ENCODE measurements at regions not wholly inside any gene's neighbourhood (a gene's known extent, or its start where the extent isn't known, plus 50 kb on each side); places are given as distances from the start of the nearest gene placed in this dataset.

GRCh38 chr3:106533788-106534160, 665.0 kb upstream of the CBLB start:
- intact Hi-C loops (cut with DNase I), result no loop called here
- ATAC-seq (no peak), DNase-seq (no peak)
- no peaks in the 10 kb centered on the region for H3K27me3 ChIP-seq (ENCODE audit: insufficient read depth in 3 of 3, low read length in 2 of 3)
- H3K4me3 ChIP-seq, result no peak overlapping the region
- H3K36me3 ChIP-seq (ENCODE audit: insufficient read depth in 1 of 2, low read depth in 1 of 2), result no peaks in the 10 kb centered on the region
- no peaks in the 10 kb centered on the region for H3K4me1 ChIP-seq
- no peaks in the 10 kb centered on the region for H3K9me3 ChIP-seq
- TF ChIP-seq CTCF (IDR thresholded peaks at IDR 0.05), result no peak
- H3K27ac ChIP-seq, result no peak overlapping the region

- ATAC-seq (no peak), DNase-seq (no peak)
- H3K4me3 ChIP-seq, result no peak overlapping the region
- no peaks in the 10 kb centered on the region for H3K4me1 ChIP-seq
- no peak overlapping the region for H3K27ac ChIP-seq
- TF ChIP-seq CTCF (IDR thresholded peaks at IDR 0.05), result no peak
- no peaks in the 10 kb centered on the region for H3K9me3 ChIP-seq
- intact Hi-C loops (cut with DNase I), result no loop called here
- 90 to 95% (median 94%) methylated on average over 9 of the region's 9 CpGs for WGBS, 3 donors
- H3K27me3 ChIP-seq (ENCODE audit: insufficient read depth in 3 of 3, low read length in 2 of 3), result no peaks in the 10 kb centered on the region
- no peaks in the 10 kb centered on the region for H3K36me3 ChIP-seq (ENCODE audit: insufficient read depth in 1 of 2, low read depth in 1 of 2)
Observed at GRCh38 chr3:106534206-106534605, 665.4 kb upstream of the CBLB start.

- no peaks in the 10 kb centered on the region for H3K4me1 ChIP-seq
- peaks cover 3% of the 10 kb centered on the region for H3K9me3 ChIP-seq
- TF ChIP-seq CTCF (IDR thresholded peaks at IDR 0.05), result no peak
- intact Hi-C loops (cut with DNase I), result no loop called here
- no peak overlapping the region for H3K27ac ChIP-seq
- ATAC-seq (no peak), DNase-seq (no peak)
- peaks cover 0 to 2% (median 0%) of the 10 kb centered on the region in 3 donors for H3K27me3 ChIP-seq (ENCODE audit: insufficient read depth in 3 of 3, low read length in 2 of 3)
- H3K36me3 ChIP-seq (ENCODE audit: insufficient read depth in 1 of 2, low read depth in 1 of 2), result no peaks in the 10 kb centered on the region
- no peak overlapping the region for H3K4me3 ChIP-seq
- WGBS, 3 donors, result 95 to 96% (median 96%) methylated on average over 3 of the region's 3 CpGs
Observed at GRCh38 chr3:106540743-106541142, 671.9 kb upstream of the CBLB start.

- Histone ChIP-seq H3K9me3 (peaks cover 3% of the 10 kb centered on the region), H3K27me3 (ENCODE audit: insufficient read depth in 3 of 3, low read length in 2 of 3) (peaks cover 0 to 2% (median 0%) of the 10 kb centered on the region in 3 donors), H3K36me3 (ENCODE audit: insufficient read depth in 1 of 2, low read depth in 1 of 2) (no peaks in the 10 kb centered on the region), H3K4me3 (no peak overlapping the region), H3K4me1 (no peaks in the 10 kb centered on the region), H3K27ac (no peak overlapping the region)
- ATAC-seq, result no peak
- intact Hi-C loops (cut with DNase I), result no loop called here
- WGBS, 3 donors, result 49 to 60% (median 55%) methylated on average over 6 of the region's 6 CpGs
- DNase-seq, result no peak
- no peak for TF ChIP-seq CTCF (IDR thresholded peaks at IDR 0.05)
Observed at GRCh38 chr3:106542101-106542769, 673.4 kb upstream of the CBLB start.
